Kidney glomerular epithelial cell (primary cell): ENCODE measurements at regions not wholly inside any gene's neighbourhood (a gene's known extent, or its start where the extent isn't known, plus 50 kb on each side); places are given as distances from the start of the nearest gene placed in this dataset.
"Not testable (repeated sequence)": the region's sequence is repeated elsewhere in the genome, so short reads cannot be mapped to it uniquely, and the experiment has no call there.

Experiments used
- DNase-seq: peaks from one replicate; lab custom pipeline; 2025; lab: John Stamatoyannopoulos, UW

DNA sequence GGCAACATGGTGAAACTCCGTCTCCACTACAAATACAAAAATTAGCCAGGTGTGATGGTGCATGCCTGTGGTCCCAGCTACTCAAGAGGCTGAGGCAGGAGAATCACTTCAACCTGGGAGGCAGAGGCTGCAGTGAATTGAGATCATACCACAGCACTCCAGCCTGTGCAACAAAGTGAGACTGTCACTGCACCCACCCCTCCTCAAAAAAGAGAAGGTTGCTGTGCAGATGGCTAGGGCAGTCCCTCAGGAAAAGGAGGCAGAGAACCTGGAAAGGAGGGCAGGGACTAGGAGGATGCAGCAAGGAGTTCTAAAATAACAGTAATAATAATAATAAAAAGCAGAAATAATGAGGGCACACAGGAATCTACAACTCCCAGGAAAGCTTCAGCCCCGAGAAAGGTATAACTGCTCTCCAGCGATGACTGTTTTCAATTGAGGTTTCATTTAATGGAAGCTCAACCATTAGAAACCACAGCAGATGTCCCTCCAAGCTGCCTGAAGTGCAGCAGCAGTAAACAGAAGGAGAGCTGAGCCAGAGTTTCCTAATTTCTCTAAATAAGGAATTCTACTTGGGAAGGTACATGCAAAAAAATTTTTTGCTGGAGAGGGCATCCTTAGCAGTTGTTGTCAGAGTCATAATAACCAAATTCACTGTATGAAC is 326.5 kb downstream of the GATA3 start:
- no peak for DNase-seq

DNA sequence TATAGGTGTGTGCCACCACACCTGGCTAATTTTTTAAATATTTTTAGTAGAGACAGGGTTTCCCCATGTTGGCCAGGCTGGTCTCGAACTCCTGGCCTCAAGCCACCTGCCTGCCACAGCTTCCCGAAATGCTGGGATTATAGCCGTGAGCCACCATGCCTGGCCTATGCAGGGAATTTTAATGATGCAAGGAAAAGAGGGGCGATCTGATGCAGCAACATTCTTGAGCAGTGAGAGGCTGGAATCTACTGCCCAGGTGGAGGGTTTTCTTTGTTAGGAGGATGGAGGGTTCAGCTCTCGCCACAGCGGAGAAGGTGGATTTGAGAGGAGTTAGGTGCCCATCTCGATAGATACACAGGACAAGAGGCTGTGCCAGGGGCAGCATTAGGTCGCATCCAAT is 332.3 kb downstream of the GATA3 start:
- no peak for DNase-seq

- DNase-seq = no peak
These were observed 335.1 kb downstream of the GATA3 start for GRCh38 chr10:8389630-8390029.

DNA sequence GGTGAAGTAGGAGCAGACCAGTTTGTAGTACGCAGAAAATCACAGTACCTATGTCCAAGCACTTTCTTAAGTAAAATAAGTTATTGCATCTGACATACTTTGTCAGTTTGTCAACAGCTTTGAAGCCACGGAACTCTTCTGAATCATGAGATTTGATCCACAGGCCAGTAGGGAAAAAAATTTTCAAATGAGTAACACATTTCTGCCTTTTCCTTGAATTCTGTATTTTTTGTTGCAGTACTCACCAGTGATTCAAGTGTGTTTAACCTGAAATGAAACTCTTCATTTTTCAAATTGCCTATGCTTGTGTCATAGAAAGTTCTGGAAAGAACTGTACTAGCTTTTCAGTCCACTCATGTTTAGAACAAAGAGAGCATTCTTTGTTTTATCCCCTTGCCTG is 337.7 kb downstream of the GATA3 start:
- DNase-seq = no peak

DNA sequence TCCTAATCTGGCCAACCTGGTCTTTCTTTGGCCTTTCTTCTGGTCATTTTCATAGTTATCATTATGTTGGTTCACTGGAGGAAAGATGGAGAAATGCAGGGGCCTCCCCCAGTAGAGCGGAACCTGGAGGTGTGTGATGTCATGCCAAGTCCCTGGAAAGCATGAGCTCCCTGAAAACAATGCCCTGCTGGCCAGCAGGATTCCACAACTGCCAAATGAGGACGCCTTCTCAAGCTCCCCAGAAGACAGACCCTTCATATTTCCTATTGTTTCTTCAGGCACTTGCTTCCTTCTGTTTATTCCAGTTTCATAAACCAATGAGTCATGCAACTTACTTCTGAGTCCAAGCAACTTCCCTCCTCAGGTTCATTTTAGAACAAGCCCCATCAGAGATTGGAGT is 339.0 kb downstream of the GATA3 start:
- no peak for DNase-seq

- DNase-seq = no peak
These were observed 342.2 kb downstream of the GATA3 start for GRCh38 chr10:8396675-8397074.

- DNase-seq = no peak
These were observed 344.3 kb downstream of the GATA3 start for GRCh38 chr10:8398771-8399170.

DNA sequence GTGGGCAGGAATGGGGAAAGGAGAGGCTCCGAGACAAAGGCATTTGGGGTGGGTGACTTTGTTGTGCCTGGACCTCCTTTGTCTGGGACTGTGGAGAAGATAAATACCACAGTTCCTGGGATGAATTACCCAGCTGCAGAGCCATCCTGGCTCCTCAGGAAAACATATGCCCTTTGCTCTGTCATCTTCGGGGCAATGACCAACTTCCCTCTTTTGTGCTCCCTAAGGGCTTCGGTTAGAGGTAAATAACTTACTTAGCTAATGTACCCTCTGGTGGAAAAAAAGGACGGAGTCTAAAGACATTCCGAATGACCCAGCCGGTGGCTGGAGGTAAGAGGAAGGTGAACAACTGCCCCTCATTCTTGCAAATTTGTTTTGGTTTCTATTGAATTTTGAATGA is 345.7 kb downstream of the GATA3 start:
- DNase-seq = no peak

GRCh38 chr10:8400892-8401291 is 346.4 kb downstream of the GATA3 start:
- DNase-seq = no peak

DNA sequence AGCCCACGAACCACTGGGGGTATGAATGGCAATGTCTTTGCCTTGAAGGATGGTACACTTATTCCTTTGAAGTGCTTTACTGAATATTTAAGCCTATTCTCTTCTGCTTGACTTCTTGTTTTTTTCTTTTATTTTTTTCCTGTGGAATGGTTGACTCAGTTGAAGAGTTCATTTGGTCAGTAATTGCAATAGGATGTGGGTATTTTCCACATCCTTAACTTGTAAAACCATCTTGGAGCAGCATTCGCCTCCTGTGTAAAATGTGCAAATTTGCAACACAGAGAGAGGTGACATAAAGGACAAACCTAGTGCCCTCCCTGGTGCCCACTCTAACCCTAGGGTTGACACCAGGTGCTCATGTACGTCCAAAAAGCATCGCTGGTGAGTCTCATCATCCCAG is 347.0 kb downstream of the GATA3 start:
- no peak for DNase-seq

DNA sequence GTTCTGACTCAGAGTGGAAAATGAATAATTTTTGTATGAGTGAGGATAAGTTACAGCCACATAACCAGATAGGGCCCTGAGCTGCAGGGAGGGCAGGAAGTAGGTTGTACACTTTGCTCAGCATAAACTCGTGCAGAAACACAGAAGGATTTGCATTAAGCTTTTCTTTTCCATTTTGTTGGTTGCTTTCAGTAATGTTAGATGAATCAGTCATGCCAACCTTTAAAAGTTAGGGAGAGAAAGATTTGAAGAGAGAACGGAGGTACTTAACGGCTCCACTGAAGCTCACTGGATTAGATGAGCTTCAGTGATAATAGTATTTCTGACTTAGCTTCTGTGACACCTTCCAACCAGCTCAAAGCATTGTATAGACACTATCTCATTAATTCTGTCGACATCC is 348.1 kb downstream of the GATA3 start:
- no peak for DNase-seq

DNA sequence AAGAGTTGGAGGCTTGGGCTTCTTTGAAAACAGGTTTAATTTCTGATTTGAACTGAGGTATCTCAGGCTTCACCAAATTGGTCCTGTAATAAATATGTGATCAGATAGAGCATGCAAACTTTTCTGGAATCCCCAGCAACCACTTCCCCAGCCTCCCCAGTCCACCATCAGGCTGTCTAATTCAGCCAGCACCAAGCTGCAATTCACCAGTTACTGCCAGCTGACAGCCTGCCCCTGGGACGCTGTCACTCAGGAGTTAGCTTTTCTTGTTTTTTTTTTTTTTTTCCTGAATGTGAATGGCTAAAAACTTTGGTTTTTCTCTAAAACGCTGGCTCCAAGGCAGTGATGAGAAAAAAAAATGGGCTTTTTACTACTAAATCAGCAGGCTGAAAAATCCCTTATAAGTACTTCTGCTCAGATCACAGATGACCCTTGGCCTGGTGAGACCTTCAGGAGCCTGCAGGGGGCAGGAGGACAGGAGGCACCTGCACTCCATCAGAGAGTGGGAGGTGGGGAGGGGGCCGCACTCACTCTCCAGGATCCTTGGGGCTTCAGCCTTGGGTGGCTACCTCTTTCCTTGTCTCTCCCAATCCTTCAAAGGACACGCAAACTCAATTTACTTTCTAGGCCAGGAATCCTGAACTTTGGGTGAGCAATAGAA is 349.4 kb downstream of the GATA3 start:
- no peak for DNase-seq

GRCh38 chr10:8404721-8405120 is 350.2 kb downstream of the GATA3 start:
- DNase-seq = no peak

- DNase-seq = no peak
These were observed 351.1 kb downstream of the GATA3 start for GRCh38 chr10:8405596-8405995.

- DNase-seq = no peak
These were observed 353.1 kb downstream of the GATA3 start for GRCh38 chr10:8407501-8408021.

- no peak for DNase-seq
These were observed 356.0 kb downstream of the GATA3 start for GRCh38 chr10:8410506-8410905.

DNA sequence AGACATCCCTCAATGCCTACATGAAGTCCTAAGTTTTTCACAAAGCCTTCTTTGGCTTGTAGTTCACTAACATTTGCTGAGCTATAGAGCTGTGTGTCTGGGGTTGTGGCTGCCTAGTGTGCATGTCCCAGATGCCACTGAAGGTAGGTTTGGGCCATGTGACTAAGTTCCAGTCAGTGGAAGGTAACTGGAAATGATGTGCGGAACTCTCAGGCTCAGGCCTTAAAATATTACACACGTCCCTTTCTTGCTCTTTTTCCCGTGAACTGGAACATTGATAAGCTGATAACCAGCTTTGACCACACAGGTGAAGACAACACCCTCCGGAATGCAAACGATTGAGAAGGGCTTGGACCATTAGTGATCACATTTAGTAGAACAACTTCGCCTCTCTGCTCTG is 358.1 kb downstream of the GATA3 start:
- no peak for DNase-seq

- not testable (repeated sequence) for DNase-seq
These were observed 360.5 kb downstream of the GATA3 start for GRCh38 chr10:8415029-8415428.

DNA sequence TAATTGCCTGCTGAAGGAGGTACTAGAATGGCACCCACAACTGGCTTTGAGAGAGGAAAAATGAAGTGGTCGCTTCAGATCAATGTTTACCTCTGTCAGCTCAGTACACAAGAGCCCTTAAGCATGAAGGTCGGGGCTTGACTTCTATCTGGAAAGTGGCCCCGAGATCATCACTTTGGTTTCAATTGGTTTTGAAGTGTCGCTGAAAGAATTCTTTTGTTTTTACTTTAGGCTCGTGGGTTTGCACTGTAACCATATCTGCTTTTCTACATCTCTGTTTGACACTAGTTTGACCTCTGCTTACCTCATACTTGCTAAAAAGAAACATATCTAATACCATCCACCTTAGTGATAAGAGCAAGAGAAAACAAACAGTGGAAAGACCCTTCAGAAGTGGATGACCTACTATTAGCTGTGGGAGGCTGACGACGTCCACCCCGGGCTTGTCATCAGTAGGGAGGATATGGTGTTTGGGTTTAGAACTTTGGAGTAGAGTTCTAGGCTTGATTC is 361.8 kb downstream of the GATA3 start:
- no peak for DNase-seq

GRCh38 chr10:8416760-8417159 is 362.3 kb downstream of the GATA3 start:
- DNase-seq = no peak

GRCh38 chr10:8417631-8418030 is 363.1 kb downstream of the GATA3 start:
- no peak for DNase-seq

GRCh38 chr10:8418631-8419030 is 364.1 kb downstream of the GATA3 start:
- DNase-seq = no peak

GRCh38 chr10:8420182-8420581 is 365.7 kb downstream of the GATA3 start:
- no peak for DNase-seq
